GM12878 (cell line): ENCODE measurements at regions not wholly inside any gene's neighbourhood (a gene's known extent, or its start where the extent isn't known, plus 50 kb on each side); places are given as distances from the start of the nearest gene placed in this dataset.

Experiments
- ATAC-seq: fragments of 200-7000 bp; cut with Tn5 transposase; 3 replicates; pipeline ENCODE4 v1.9.1; 2020; ENCODE audit warnings: mild to moderate bottlenecking, moderate library complexity
- BruUV-seq: library from RNA; stranded (reverse); fragments of 400-500 nt; replicated peaks from 2 replicates; lab custom pipeline; 2021; lab: Mats Ljungman, UMichigan
- CTCF ChIA-PET: fragments of 300-600 bp; sonication (Branson Sonifier 250); formaldehyde crosslinking; extraction: SDS; loops from one replicate; lab custom pipeline; 2021; ENCODE audit warnings: inconsistent platforms; lab: Yijun Ruan, JAX
- POLR2A ChIA-PET: fragments of 350-600 bp; formaldehyde crosslinking; extraction: SDS; loops from one replicate; lab custom pipeline; 2021; ENCODE audit warnings: inconsistent platforms; lab: Charles Lee
- RAD21 ChIA-PET: fragments of 300-600 bp; sonication (Branson Sonifier 250); formaldehyde crosslinking; loops from one replicate; lab custom pipeline; 2023; ENCODE audit warnings: antibody characterized with exemption; ENCODE audit not compliant: unreplicated experiment; lab: Charles Lee
- SMC1A ChIA-PET: fragments of 300-600 bp; sonication (Branson Sonifier 250); formaldehyde crosslinking; loops from one replicate; lab custom pipeline; 2023; ENCODE audit not compliant: unreplicated experiment, uncharacterized antibody; lab: Charles Lee
- DNase-seq: peaks from one replicate; pipeline ENCODE4 v3.0.0-alpha.2; 2011; ENCODE audit warnings: low read depth, low spot score
- FAIRE-seq: peaks from 3 replicates; lab custom pipeline; 2011; peaks lifted over from hg19 to GRCh38; lab: Jason Lieb, UNC
- H2AFZ ChIP-seq: 2 replicates; pipeline ENCODE4 v1.6.0; 2011; ENCODE audit warnings: low read depth, low read length, control low read depth; ENCODE audit not compliant: control insufficient read depth
- H3K27ac ChIP-seq: 2 replicates; pipeline ENCODE4 v1.5.1; 2011; ENCODE audit warnings: control low read depth; ENCODE audit not compliant: control insufficient read depth, insufficient read depth
- H3K27me3 ChIP-seq, 2 experiments: replicated peaks in 1 of 2; 2 replicates each; pipeline versions ENCODE4 v1.6.0 to v1.6.1; 2011; ENCODE audit warnings: low read length in 1 of 2; ENCODE audit not compliant: control insufficient read depth in 2 of 2, insufficient read depth in 2 of 2
- H3K36me3 ChIP-seq, 2 experiments: 2 replicates each; pipeline ENCODE4 v1.5.1; 2011; ENCODE audit warnings: low read length in 1 of 2; ENCODE audit not compliant: control insufficient read depth in 2 of 2, insufficient read depth in 2 of 2
- H3K4me1 ChIP-seq: 2 replicates; pipeline ENCODE4 v1.6.1; 2011; ENCODE audit warnings: mild to moderate bottlenecking, low read length, moderate library complexity, mixed read lengths; ENCODE audit not compliant: control insufficient read depth, insufficient read depth
- H3K4me2 ChIP-seq: 2 replicates; pipeline ENCODE4 v1.6.0; 2011; ENCODE audit warnings: control low read depth; ENCODE audit not compliant: control insufficient read depth, insufficient read depth
- H3K4me3 ChIP-seq: fragments of 200-600 bp; sonication (generic); 2 replicates; pipeline ENCODE4 v1.5.1; 2016
- H3K79me2 ChIP-seq: 2 replicates; pipeline ENCODE4 v1.6.0; 2011; ENCODE audit warnings: low read length; ENCODE audit not compliant: control insufficient read depth, insufficient read depth
- H3K9ac ChIP-seq: 2 replicates; pipeline ENCODE4 v1.8.0; 2011; ENCODE audit warnings: low read length, control low read depth, mixed read lengths; ENCODE audit not compliant: control insufficient read depth, insufficient read depth
- H3K9me3 ChIP-seq: replicated peaks from 3 replicates; pipeline ENCODE4 v1.5.1; 2011; ENCODE audit warnings: mild to moderate bottlenecking, low read length; ENCODE audit not compliant: control insufficient read depth, insufficient read depth
- H4K20me1 ChIP-seq: 2 replicates; pipeline ENCODE4 v1.6.0; 2011; ENCODE audit not compliant: control insufficient read depth, insufficient read depth
- CHD1 ChIP-seq: IDR thresholded peaks from 2 replicates; pipeline ENCODE4 v1.6.1; 2012; ENCODE audit warnings: low read depth, low read length, improper control_type of control experiment
- CREM ChIP-seq: IDR thresholded peaks from 2 replicates; pipeline ENCODE4 v1.6.1; 2014; ENCODE audit warnings: antibody characterized with exemption, low read depth
- EZH2 ChIP-seq: IDR thresholded peaks from 2 replicates; pipeline ENCODE4 v1.6.1; 2012; ENCODE audit warnings: low read depth, mild to moderate bottlenecking, control low read depth, inconsistent platforms, low read length, borderline replicate concordance; ENCODE audit not compliant: control insufficient read depth
- KDM1A ChIP-seq: fragments of 200-600 bp; sonication (generic); IDR thresholded peaks from 2 replicates; pipeline ENCODE4 v1.6.1; 2016; ENCODE audit warnings: borderline replicate concordance
- MEF2B ChIP-seq: fragments of 450-650 bp; IDR thresholded peaks from 2 replicates; pipeline ENCODE4 v1.6.1; 2018; ENCODE audit warnings: mild to moderate bottlenecking, moderate library complexity; ENCODE audit not compliant: partially characterized antibody, poor library complexity, severe bottlenecking
- RAD21 ChIP-seq: IDR thresholded peaks from 2 replicates; pipeline ENCODE4 v1.6.1; 2011; ENCODE audit warnings: mild to moderate bottlenecking, low read depth, low read length, moderate library complexity; ENCODE audit not compliant: insufficient read depth
- SREBF1 ChIP-seq: IDR thresholded peaks from 2 replicates; pipeline ENCODE4 v1.6.1; 2012; ENCODE audit warnings: mild to moderate bottlenecking, low read length
- WRNIP1 ChIP-seq: IDR thresholded peaks from 2 replicates; pipeline ENCODE4 v1.6.1; 2011; ENCODE audit warnings: low read depth, low read length, improper control_type of control experiment, borderline replicate concordance
- ZBED1 ChIP-seq: IDR thresholded peaks from 2 replicates; pipeline ENCODE4 v1.6.1; 2016; ENCODE audit warnings: borderline replicate concordance
- WGBS: methylation state at CpG from one replicate; pipeline ENCODE4 v1.1.6; 2016; ENCODE audit warnings: low lambda C conversion rate; ENCODE audit not compliant: insufficient replicate concordance, insufficient coverage; ENCODE audit errors: missing lambda C conversion rate; 5-methylcytosine and 5-hydroxymethylcytosine counted together
- in situ Hi-C: fragments of 300-500 bp; cut with MboI; formaldehyde crosslinking; loops from 9 replicates; pipeline ENCODE4 v1.14.3; 2018; ENCODE audit warnings: mixed read lengths
- intact Hi-C: fragments of 100-400 bp; cut with micrococcal nuclease; formaldehyde crosslinking; loops from one replicate; pipeline ENCODE4 v1.14.2; 2022; ENCODE audit not compliant: unreplicated experiment
- TF ChIP-seq, protein P1 (sequence below): IDR thresholded peaks from 2 replicates; pipeline ENCODE4 v1.6.1; 2012; ENCODE audit warnings: low read depth, low read length, improper control_type of control experiment

DNA sequence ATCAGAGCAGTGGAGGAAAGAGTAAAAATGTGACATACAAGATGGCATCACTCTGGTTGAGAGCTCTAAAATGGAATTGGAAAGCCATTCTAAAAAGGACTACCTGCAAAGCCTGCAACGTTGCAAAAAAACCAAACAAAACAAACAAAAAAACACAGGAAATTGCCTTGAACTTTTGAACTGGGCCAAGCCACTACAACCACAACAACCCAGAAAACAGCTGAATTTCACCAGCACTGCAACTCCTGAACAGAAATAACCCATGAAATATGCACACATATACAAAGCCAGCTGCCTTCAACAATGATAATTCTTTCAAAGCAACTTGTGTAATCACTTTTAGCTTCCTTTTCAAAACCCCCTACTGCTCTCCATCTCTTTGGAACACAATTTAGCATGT lies 326.6 kb upstream of the LRRC4C start:
- H2AFZ ChIP-seq: no peak overlapping the region
- intact Hi-C loops (no loop called here), in situ Hi-C loops (no loop called here)
- H3K9me3 ChIP-seq: no peaks in the 10 kb centered on the region
- RAD21 ChIA-PET: no interaction called here
- no peak overlapping the region for H3K27ac ChIP-seq
- H3K27me3 ChIP-seq: no peaks in the 10 kb centered on the region
- H3K4me2 ChIP-seq: no peak overlapping the region
- H4K20me1 ChIP-seq: no peaks in the 10 kb centered on the region
- FAIRE-seq (no peak), ATAC-seq (no peak), DNase-seq (no peak)
- WGBS: 0% methylated on average over 1 of the region's 1 CpG
- CTCF ChIA-PET: no interaction called here
- SMC1A ChIA-PET: no interaction called here
- TF ChIP-seq EZH2 (no peak), CREM (no peak), WRNIP1 (no peak), CHD1 (no peak), ZBED1 (no peak), MEF2B (no peak), KDM1A (no peak), SREBF1 (no peak), RAD21 (no peak)
- TF ChIP-seq, protein P1, sequence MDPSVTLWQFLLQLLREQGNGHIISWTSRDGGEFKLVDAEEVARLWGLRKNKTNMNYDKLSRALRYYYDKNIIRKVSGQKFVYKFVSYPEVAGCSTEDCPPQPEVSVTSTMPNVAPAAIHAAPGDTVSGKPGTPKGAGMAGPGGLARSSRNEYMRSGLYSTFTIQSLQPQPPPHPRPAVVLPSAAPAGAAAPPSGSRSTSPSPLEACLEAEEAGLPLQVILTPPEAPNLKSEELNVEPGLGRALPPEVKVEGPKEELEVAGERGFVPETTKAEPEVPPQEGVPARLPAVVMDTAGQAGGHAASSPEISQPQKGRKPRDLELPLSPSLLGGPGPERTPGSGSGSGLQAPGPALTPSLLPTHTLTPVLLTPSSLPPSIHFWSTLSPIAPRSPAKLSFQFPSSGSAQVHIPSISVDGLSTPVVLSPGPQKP: no peak
- POLR2A ChIA-PET: no interaction called here
- no peaks in the 10 kb centered on the region for H3K36me3 ChIP-seq
- H3K79me2 ChIP-seq: no peaks in the 10 kb centered on the region
- no peak overlapping the region for H3K4me3 ChIP-seq
- no peak overlapping the region for H3K9ac ChIP-seq
- BruUV-seq: no TSS peak
- no peaks in the 10 kb centered on the region for H3K4me1 ChIP-seq
